ENCODE measurements at regions not wholly inside any gene's neighbourhood (a gene's known extent, or its start where the extent isn't known, plus 50 kb on each side); places are given as distances from the start of the nearest gene placed in this dataset.

GRCh38 chr6:165905744-165906143 is 242.7 kb upstream of the PDE10A start:
- Mint-ChIP-seq H3K27me3 (ENCODE audit: low read depth in 3 of 3) (peaks cover 2 to 5% (median 4%) of the 10 kb centered on the region in 3 donors), H3K4me3 (no peak overlapping the region), H3K27ac (no peak overlapping the region), H3K4me1 (no peaks in the 10 kb centered on the region), H3K36me3 (no peaks in the 10 kb centered on the region), H3K9me3 (peaks cover 0 to 15% (median 6%) of the 10 kb centered on the region in 7 donors)
- H3K4me2 ChIP-seq (replicated peaks; ENCODE audit: extremely low read depth, low read length, poor library complexity, severe bottlenecking): no peak overlapping the region
- no peaks in the 10 kb centered on the region for H4K20me1 ChIP-seq (ENCODE audit: insufficient read depth, low read length)
- H3K79me2 ChIP-seq (ENCODE audit: insufficient read depth, low read length): no peaks in the 10 kb centered on the region
- H3K4me3 ChIP-seq (replicated peaks in 1 of 3; ENCODE audit: low read depth in 2 of 3, low read length in 3 of 3): no peak overlapping the region
- no peak overlapping the region for H3K27ac ChIP-seq (ENCODE audit: low read depth in 1 of 2, low read length in 2 of 2)
- intact Hi-C loops (cut with micrococcal nuclease): no loop called here
- WGBS (ENCODE audit: insufficient coverage): no CpG with 5 or more reads among the region's 2 CpGs
- no peak overlapping the region for H3K9ac ChIP-seq (ENCODE audit: insufficient read depth, low read length, poor library complexity, severe bottlenecking)
- no peaks in the 10 kb centered on the region for H3K4me1 ChIP-seq (ENCODE audit: control insufficient read depth in 1 of 2, insufficient read depth in 2 of 2, low read length in 2 of 2)
- H3K27me3 ChIP-seq (ENCODE audit: control insufficient read depth in 2 of 2, insufficient read depth in 2 of 2, low read length in 2 of 2): no peaks in the 10 kb centered on the region
- no peak overlapping the region for H2AFZ ChIP-seq (ENCODE audit: insufficient read depth, low read depth, low read length, poor library complexity, severe bottlenecking)
- H3K36me3 ChIP-seq (replicated peaks in 1 of 2; ENCODE audit: control insufficient read depth in 1 of 2, insufficient read depth in 2 of 2, low read length in 2 of 2): no peaks in the 10 kb centered on the region
- no peaks in the 10 kb centered on the region for H3K9me3 ChIP-seq (replicated peaks in 1 of 2; ENCODE audit: control insufficient read depth in 1 of 2, insufficient read depth in 1 of 2, low read length in 2 of 2)
- DNase-seq: no peak
- TF ChIP-seq CTCF (IDR thresholded peaks at IDR 0.05): no peak

- DNase-seq: no peak
- intact Hi-C loops (cut with micrococcal nuclease): no loop called here
- H3K4me3 Mint-ChIP-seq: no peak overlapping the region
- Histone ChIP-seq H3K4me1 (ENCODE audit: control insufficient read depth in 1 of 2, insufficient read depth in 2 of 2, low read length in 2 of 2) (no peaks in the 10 kb centered on the region), H3K79me2 (ENCODE audit: insufficient read depth, low read length) (no peaks in the 10 kb centered on the region), H3K36me3 (replicated peaks in 1 of 2; ENCODE audit: control insufficient read depth in 1 of 2, insufficient read depth in 2 of 2, low read length in 2 of 2) (no peaks in the 10 kb centered on the region), H3K27ac (ENCODE audit: low read depth in 1 of 2, low read length in 2 of 2) (no peak overlapping the region), H3K9me3 (replicated peaks in 1 of 2; ENCODE audit: control insufficient read depth in 1 of 2, insufficient read depth in 1 of 2, low read length in 2 of 2) (no peaks in the 10 kb centered on the region), H4K20me1 (ENCODE audit: insufficient read depth, low read length) (no peaks in the 10 kb centered on the region), H2AFZ (ENCODE audit: insufficient read depth, low read depth, low read length, poor library complexity, severe bottlenecking) (no peak overlapping the region), H3K9ac (ENCODE audit: insufficient read depth, low read length, poor library complexity, severe bottlenecking) (no peak overlapping the region), H3K27me3 (ENCODE audit: control insufficient read depth in 2 of 2, insufficient read depth in 2 of 2, low read length in 2 of 2) (no peaks in the 10 kb centered on the region), H3K4me3 (replicated peaks in 1 of 3; ENCODE audit: low read depth in 2 of 3, low read length in 3 of 3) (no peak overlapping the region), H3K4me2 (replicated peaks; ENCODE audit: extremely low read depth, low read length, poor library complexity, severe bottlenecking) (no peak overlapping the region)
- no peak overlapping the region for H3K27ac Mint-ChIP-seq
- H3K27me3 Mint-ChIP-seq (ENCODE audit: low read depth in 3 of 3): peaks cover 2 to 4% (median 3%) of the 10 kb centered on the region in 3 donors
- peaks cover 0 to 5% (median 2%) of the 10 kb centered on the region in 7 donors for H3K9me3 Mint-ChIP-seq
- no peak for TF ChIP-seq CTCF (IDR thresholded peaks at IDR 0.05)
- H3K36me3 Mint-ChIP-seq: no peaks in the 10 kb centered on the region
- WGBS (ENCODE audit: insufficient coverage): 92% methylated on average over 10 of the region's 10 CpGs
- no peaks in the 10 kb centered on the region for H3K4me1 Mint-ChIP-seq
These were observed 237.9 kb upstream of the PDE10A start for GRCh38 chr6:165900970-165901369.
